K562 (cell line): ENCODE measurements at regions not wholly inside any gene's neighbourhood (a gene's known extent, or its start where the extent isn't known, plus 50 kb on each side); places are given as distances from the start of the nearest gene placed in this dataset.

ENCODE experiments used
- ATAC-seq: fragments of 200-7000 bp; cut with Tn5 transposase; 3 replicates; pipeline ENCODE4 v1.9.1; 2020; ENCODE audit warnings: moderate library complexity
- BruUV-seq: library from RNA; stranded (reverse); fragments of 400-500 nt; replicated peaks from 2 replicates; lab custom pipeline; 2021; lab: Mats Ljungman, UMichigan
- CTCF ChIA-PET: fragments of 300-600 bp; formaldehyde crosslinking; extraction: SDS; loops from one replicate; lab custom pipeline; 2021; ENCODE audit warnings: low intra/inter-chr PET ratio; lab: Yijun Ruan, JAX
- POLR2A ChIA-PET: fragments of 300-600, 350-650 bp; sonication (Branson Sonifier 250); formaldehyde crosslinking; extraction: SDS; loops from one replicate; lab custom pipeline; 2021; ENCODE audit warnings: antibody characterized with exemption, inconsistent platforms; lab: Yijun Ruan, JAX
- DNase-seq, 4 experiments: peaks; one replicate each; pipeline versions ENCODE4 v3.0.0 to v3.0.0-alpha.2; 2011 to 2018; ENCODE audit warnings: low spot score in 3 of 4, mixed read lengths in 3 of 4; ENCODE audit errors: extremely low read depth in 1 of 4
- FAIRE-seq: peaks from 2 replicates; lab custom pipeline; 2011; peaks lifted over from hg19 to GRCh38; lab: Jason Lieb, UNC
- H2AFZ ChIP-seq: 2 replicates; pipeline ENCODE4 v1.6.0; 2011; ENCODE audit warnings: low read depth, low read length, control low read depth, inconsistent platforms
- H3K27ac ChIP-seq: fragments of 200-600 bp; 3 replicates; pipeline ENCODE4 v1.8.0; 2011; ENCODE audit warnings: low read depth, mild to moderate bottlenecking, control low read depth, inconsistent platforms, low read length, moderate library complexity, mixed read lengths; ENCODE audit errors: extremely low read depth
- H3K27me3 ChIP-seq, 2 experiments: fragments of 300-600 bp in 1 of 2; 2 replicates in 1 of 2; 3 replicates in 1 of 2; pipeline versions ENCODE4 v1.6.0 to v1.8.0; 2011; ENCODE audit warnings: inconsistent platforms in 2 of 2, low read length in 2 of 2, mild to moderate bottlenecking in 1 of 2, mixed read lengths in 1 of 2, moderate library complexity in 1 of 2; ENCODE audit not compliant: control insufficient read depth in 2 of 2, insufficient read depth in 2 of 2
- H3K36me3 ChIP-seq: fragments of 300-600 bp; 3 replicates; pipeline ENCODE4 v1.8.0; 2011; ENCODE audit warnings: mild to moderate bottlenecking, low read length, inconsistent platforms; ENCODE audit not compliant: control insufficient read depth, insufficient read depth
- H3K4me1 ChIP-seq, 2 experiments: fragments of 200-600 bp in 1 of 2; replicated peaks in 1 of 2; 2 replicates in 1 of 2; 3 replicates in 1 of 2; pipeline versions ENCODE4 v1.5.1 to v1.8.0; 2011; ENCODE audit warnings: inconsistent platforms in 2 of 2, low read length in 2 of 2, mild to moderate bottlenecking in 1 of 2, mixed read lengths in 1 of 2, moderate library complexity in 1 of 2; ENCODE audit not compliant: control insufficient read depth in 2 of 2, insufficient read depth in 2 of 2
- H3K4me2 ChIP-seq: 2 replicates; pipeline ENCODE4 v1.6.1; 2011; ENCODE audit warnings: low read length, control low read depth, inconsistent platforms, mixed read lengths; ENCODE audit not compliant: insufficient read depth
- H3K4me3 ChIP-seq: fragments of 200-600 bp; sonication (generic), shearing (Covaris generic); 2 replicates; pipeline ENCODE4 v1.5.1; 2016; ENCODE audit warnings: control low read depth, inconsistent platforms
- H3K79me2 ChIP-seq: fragments of 200-600 bp; 3 replicates; pipeline ENCODE4 v1.8.0; 2011; ENCODE audit warnings: low read length, inconsistent platforms; ENCODE audit not compliant: control insufficient read depth, insufficient read depth
- H3K9ac ChIP-seq, 2 experiments: 2 replicates each; pipeline versions ENCODE4 v1.6.0 to v1.6.1; 2011; ENCODE audit warnings: low read depth in 2 of 2, low read length in 2 of 2, control low read depth in 1 of 2, inconsistent platforms in 1 of 2, mild to moderate bottlenecking in 1 of 2, mixed read lengths in 1 of 2; ENCODE audit not compliant: insufficient read depth in 1 of 2
- H3K9me1 ChIP-seq: one replicate; pipeline ENCODE4 v1.6.0; 2011; ENCODE audit warnings: inconsistent platforms, mild to moderate bottlenecking, low read length, moderate library complexity; ENCODE audit not compliant: control insufficient read depth, insufficient read depth
- H3K9me3 ChIP-seq: replicated peaks from 2 replicates; pipeline ENCODE4 v1.5.1; 2011; ENCODE audit warnings: low read depth, low read length, inconsistent platforms; ENCODE audit not compliant: control insufficient read depth, insufficient read depth
- H4K20me1 ChIP-seq: replicated peaks from 2 replicates; pipeline ENCODE4 v1.6.1; 2011; ENCODE audit warnings: low read length, inconsistent platforms, mixed read lengths; ENCODE audit not compliant: control insufficient read depth, insufficient read depth
- CHD2 ChIP-seq: IDR thresholded peaks from 2 replicates; pipeline ENCODE4 v1.6.1; 2011; ENCODE audit warnings: low read depth, low read length
- DPF2 ChIP-seq: fragments of 450-650 bp; IDR thresholded peaks from 2 replicates; pipeline ENCODE4 v1.6.1; 2016
- NR1H2 ChIP-seq: sonication (generic); formaldehyde crosslinking; IDR thresholded peaks from 2 replicates; pipeline ENCODE4 v1.4.0; 2020; ENCODE audit warnings: mild to moderate bottlenecking, missing genetic modification reagents
- PHTF2 ChIP-seq: fragments of 250-450 bp; sonication (Bioruptor Pico); IDR thresholded peaks from 2 replicates; pipeline ENCODE4 v1.5.0; 2021; ENCODE audit warnings: mild to moderate bottlenecking
- PML ChIP-seq: IDR thresholded peaks from 2 replicates; pipeline ENCODE4 v1.6.1; 2012; ENCODE audit warnings: low read length, inconsistent platforms
- ZNF707 ChIP-seq: fragments of 250-450 bp; sonication (Bioruptor Pico); conservative IDR thresholded peaks from 2 replicates; pipeline ENCODE4 v1.8.0; 2022; ENCODE audit warnings: inconsistent platforms, mild to moderate bottlenecking, moderate library complexity
- WGBS: fragments of 100-300 bp; shearing (Covaris generic); methylation state at CpG from one replicate; pipeline ENCODE4 v1.1.6; 2016; ENCODE audit warnings: low coverage, mixed read lengths; ENCODE audit not compliant: insufficient coverage; ENCODE audit errors: missing lambda C conversion rate; 5-methylcytosine and 5-hydroxymethylcytosine counted together
- in situ Hi-C: fragments of 300-500 bp; cut with MboI; formaldehyde crosslinking; loops from 4 replicates; pipeline ENCODE4 v1.15.0; 2018; ENCODE audit warnings: inconsistent platforms, mixed read lengths
- intact Hi-C: fragments of 100-400 bp; cut with micrococcal nuclease; formaldehyde crosslinking; loops from 2 replicates; pipeline ENCODE4 v1.14.2; 2022
- TF ChIP-seq, protein P1 (sequence below): sonication (generic); formaldehyde crosslinking; IDR thresholded peaks from 2 replicates; pipeline ENCODE4 v1.8.0; 2022; ENCODE audit warnings: mild to moderate bottlenecking, missing genetic modification reagents, borderline replicate concordance
- TF ChIP-seq, protein P2 (sequence below): fragments of 250-450 bp; sonication (Bioruptor Pico); IDR thresholded peaks from 2 replicates; pipeline ENCODE4 v1.5.0; 2021
- TF ChIP-seq, protein P3 (sequence below): fragments of 250-450 bp; sonication (Bioruptor Pico); IDR thresholded peaks from 2 replicates; pipeline ENCODE4 v1.4.0; 2020; ENCODE audit warnings: mild to moderate bottlenecking

DNA sequence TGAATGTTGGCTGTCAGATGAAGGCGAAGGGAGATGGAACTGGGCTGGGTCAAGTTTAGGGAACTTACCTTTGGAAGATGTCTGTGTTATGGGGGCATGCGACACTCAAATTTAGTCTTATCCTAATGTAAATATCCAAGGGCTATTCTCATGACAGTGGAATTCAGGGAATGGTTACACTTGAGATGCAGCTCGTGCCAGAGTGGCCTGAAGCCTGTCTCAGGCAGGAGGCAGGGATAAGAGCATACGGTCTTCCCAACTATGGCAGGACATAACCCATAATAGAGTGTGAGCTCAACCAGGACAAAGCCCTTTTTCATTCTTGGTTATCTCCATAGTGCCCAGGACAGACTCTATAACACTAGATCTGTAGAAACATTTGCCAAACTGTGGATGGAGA lies 393.3 kb upstream of the CDH11 start:
- Histone ChIP-seq H3K4me3 (no peak overlapping the region), H3K9me1 (no peaks in the 10 kb centered on the region), H3K27me3 (no peaks in the 10 kb centered on the region), H2AFZ (no peak overlapping the region), H3K4me1 (no peaks in the 10 kb centered on the region), H3K9ac (no peak overlapping the region), H3K27ac (no peak overlapping the region), H3K36me3 (no peaks in the 10 kb centered on the region), H3K79me2 (no peaks in the 10 kb centered on the region), H3K4me2 (no peak overlapping the region), H4K20me1 (no peaks in the 10 kb centered on the region), H3K9me3 (no peaks in the 10 kb centered on the region)
- ChIA-PET POLR2A (no interaction called here), CTCF (no interaction called here)
- 1% methylated on average over 4 of the region's 4 CpGs for WGBS
- TF ChIP-seq NR1H2 (CRISPR knock-in tag) (no peak), PML (no peak), PHTF2 (CRISPR knock-in tag) (no peak), DPF2 (no peak), CHD2 (no peak), ZNF707 (CRISPR knock-in tag) (no peak)
- TF ChIP-seq, protein P1, sequence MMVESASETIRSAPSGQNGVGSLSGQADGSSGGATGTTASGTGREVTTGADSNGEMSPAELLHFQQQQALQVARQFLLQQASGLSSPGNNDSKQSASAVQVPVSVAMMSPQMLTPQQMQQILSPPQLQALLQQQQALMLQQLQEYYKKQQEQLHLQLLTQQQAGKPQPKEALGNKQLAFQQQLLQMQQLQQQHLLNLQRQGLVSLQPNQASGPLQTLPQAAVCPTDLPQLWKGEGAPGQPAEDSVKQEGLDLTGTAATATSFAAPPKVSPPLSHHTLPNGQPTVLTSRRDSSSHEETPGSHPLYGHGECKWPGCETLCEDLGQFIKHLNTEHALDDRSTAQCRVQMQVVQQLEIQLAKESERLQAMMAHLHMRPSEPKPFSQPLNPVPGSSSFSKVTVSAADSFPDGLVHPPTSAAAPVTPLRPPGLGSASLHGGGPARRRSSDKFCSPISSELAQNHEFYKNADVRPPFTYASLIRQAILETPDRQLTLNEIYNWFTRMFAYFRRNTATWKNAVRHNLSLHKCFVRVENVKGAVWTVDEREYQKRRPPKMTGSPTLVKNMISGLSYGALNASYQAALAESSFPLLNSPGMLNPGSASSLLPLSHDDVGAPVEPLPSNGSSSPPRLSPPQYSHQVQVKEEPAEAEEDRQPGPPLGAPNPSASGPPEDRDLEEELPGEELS (CRISPR knock-in tag): no peak
- TF ChIP-seq, protein P2, sequence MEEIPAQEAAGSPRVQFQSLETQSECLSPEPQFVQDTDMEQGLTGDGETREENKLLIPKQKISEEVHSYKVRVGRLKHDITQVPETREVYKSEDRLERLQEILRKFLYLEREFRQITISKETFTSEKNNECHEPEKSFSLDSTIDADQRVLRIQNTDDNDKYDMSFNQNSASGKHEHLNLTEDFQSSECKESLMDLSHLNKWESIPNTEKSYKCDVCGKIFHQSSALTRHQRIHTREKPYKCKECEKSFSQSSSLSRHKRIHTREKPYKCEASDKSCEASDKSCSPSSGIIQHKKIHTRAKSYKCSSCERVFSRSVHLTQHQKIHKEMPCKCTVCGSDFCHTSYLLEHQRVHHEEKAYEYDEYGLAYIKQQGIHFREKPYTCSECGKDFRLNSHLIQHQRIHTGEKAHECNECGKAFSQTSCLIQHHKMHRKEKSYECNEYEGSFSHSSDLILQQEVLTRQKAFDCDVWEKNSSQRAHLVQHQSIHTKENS (CRISPR knock-in tag): no peak
- TF ChIP-seq, protein P3, sequence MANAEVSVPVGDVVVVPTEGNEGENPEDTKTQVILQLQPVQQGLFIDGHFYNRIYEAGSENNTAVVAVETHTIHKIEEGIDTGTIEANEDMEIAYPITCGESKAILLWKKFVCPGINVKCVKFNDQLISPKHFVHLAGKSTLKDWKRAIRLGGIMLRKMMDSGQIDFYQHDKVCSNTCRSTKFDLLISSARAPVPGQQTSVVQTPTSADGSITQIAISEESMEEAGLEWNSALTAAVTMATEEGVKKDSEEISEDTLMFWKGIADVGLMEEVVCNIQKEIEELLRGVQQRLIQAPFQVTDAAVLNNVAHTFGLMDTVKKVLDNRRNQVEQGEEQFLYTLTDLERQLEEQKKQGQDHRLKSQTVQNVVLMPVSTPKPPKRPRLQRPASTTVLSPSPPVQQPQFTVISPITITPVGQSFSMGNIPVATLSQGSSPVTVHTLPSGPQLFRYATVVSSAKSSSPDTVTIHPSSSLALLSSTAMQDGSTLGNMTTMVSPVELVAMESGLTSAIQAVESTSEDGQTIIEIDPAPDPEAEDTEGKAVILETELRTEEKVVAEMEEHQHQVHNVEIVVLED (CRISPR knock-in tag): no peak
- in situ Hi-C loops: no loop called here
- DNase-seq (no peak), ATAC-seq (no peak), FAIRE-seq (no peak)
- no TSS peak for BruUV-seq
- intact Hi-C loops: no loop called here
